GM21825 (cell line): ENCODE measurements at regions not wholly inside any gene's neighbourhood (a gene's known extent, or its start where the extent isn't known, plus 50 kb on each side); places are given as distances from the start of the nearest gene placed in this dataset.
"Not testable (repeated sequence)": the region's sequence is repeated elsewhere in the genome, so short reads cannot be mapped to it uniquely, and the experiment has no call there.

Experiments
- ATAC-seq: cut with Tn5 transposase; IDR thresholded peaks from one replicate; pipeline ENCODE4 v1.9.1; 2021; ENCODE audit warnings: mild to moderate bottlenecking, moderate library complexity; ENCODE audit not compliant: unreplicated experiment

GRCh38 chr4:64016893-64017292 is 392.4 kb downstream of the TECRL start:
- no peak for ATAC-seq

- ATAC-seq: no peak
Measured at GRCh38 chr4:64014647-64015046, 394.6 kb downstream of the TECRL start.

- no peak for ATAC-seq
Measured at GRCh38 chr4:64001229-64001898, 407.9 kb downstream of the TECRL start.

- ATAC-seq: no peak
Measured at GRCh38 chr4:64000241-64000640, 409.0 kb downstream of the TECRL start.

GRCh38 chr4:63986253-63986652 is 423.0 kb downstream of the TECRL start:
- no peak for ATAC-seq

GRCh38 chr4:63983224-63983623 is 426.0 kb downstream of the TECRL start:
- ATAC-seq: no peak

- no peak for ATAC-seq
Measured at GRCh38 chr4:63965875-63966274, 443.4 kb downstream of the TECRL start.

- not testable (repeated sequence) for ATAC-seq
Measured at GRCh38 chr4:63942706-63943286, 466.5 kb downstream of the TECRL start.

- ATAC-seq: no peak
Measured at GRCh38 chr4:63937961-63938360, 471.3 kb downstream of the TECRL start.

- no peak for ATAC-seq
Measured at GRCh38 chr4:63922146-63922545, 487.1 kb downstream of the TECRL start.

GRCh38 chr4:63921561-63921960 is 487.7 kb downstream of the TECRL start:
- ATAC-seq: no peak

GRCh38 chr4:63919636-63920365 is 489.4 kb downstream of the TECRL start:
- ATAC-seq: no peak

GRCh38 chr4:63906660-63907183 is 502.5 kb downstream of the TECRL start:
- no peak for ATAC-seq

- no peak for ATAC-seq
Measured at GRCh38 chr4:63904201-63904600, 505.0 kb downstream of the TECRL start.

- no peak for ATAC-seq
Measured at GRCh38 chr4:63901304-63901703, 507.9 kb downstream of the TECRL start.

GRCh38 chr4:63898961-63899360 is 510.3 kb downstream of the TECRL start:
- ATAC-seq: no peak

GRCh38 chr4:63894161-63894560 is 515.1 kb downstream of the TECRL start:
- ATAC-seq: no peak

- no peak for ATAC-seq
Measured at GRCh38 chr4:63869370-63869769, 539.9 kb downstream of the TECRL start.

GRCh38 chr4:63851496-63851895 is 557.8 kb downstream of the TECRL start:
- ATAC-seq: no peak

GRCh38 chr4:63841266-63841665 is 568.0 kb downstream of the TECRL start:
- no peak for ATAC-seq

GRCh38 chr4:63831590-63832155 is 577.6 kb downstream of the TECRL start:
- no peak for ATAC-seq
